Gastroesophageal sphincter (tissue), 3 donors: ENCODE measurements at regions not wholly inside any gene's neighbourhood (a gene's known extent, or its start where the extent isn't known, plus 50 kb on each side); places are given as distances from the start of the nearest gene placed in this dataset.

Source experiments
- EP300 ChIP-seq: sonication (generic); formaldehyde crosslinking; IDR thresholded peaks from one replicate; pipeline ENCODE4 v1.6.1; 2017; ENCODE audit warnings: antibody characterized with exemption, mild to moderate bottlenecking
- POLR2A ChIP-seq, 2 donors: fragments of 450-650 bp; IDR thresholded peaks; one replicate each; pipeline ENCODE4 v1.6.1; 2017; ENCODE audit warnings: antibody characterized with exemption in 2 of 2, mild to moderate bottlenecking in 2 of 2, moderate library complexity in 1 of 2
- POLR2AphosphoS5 ChIP-seq: sonication (generic); formaldehyde crosslinking; IDR thresholded peaks from one replicate; pipeline ENCODE4 v1.6.1; 2017; ENCODE audit warnings: antibody characterized with exemption
- TF ChIP-seq, protein P1 (sequence below), 4 experiments: fragments of 200-600 bp in 2 of 4; fragments of 450-650 bp in 2 of 4; sonication (generic) in 1 of 4; IDR thresholded peaks; one replicate each; pipeline ENCODE4 v1.5.1; 2017 to 2019; ENCODE audit warnings: antibody characterized with exemption in 4 of 4, mild to moderate bottlenecking in 2 of 4, moderate library complexity in 2 of 4

- TF ChIP-seq, protein P1, sequence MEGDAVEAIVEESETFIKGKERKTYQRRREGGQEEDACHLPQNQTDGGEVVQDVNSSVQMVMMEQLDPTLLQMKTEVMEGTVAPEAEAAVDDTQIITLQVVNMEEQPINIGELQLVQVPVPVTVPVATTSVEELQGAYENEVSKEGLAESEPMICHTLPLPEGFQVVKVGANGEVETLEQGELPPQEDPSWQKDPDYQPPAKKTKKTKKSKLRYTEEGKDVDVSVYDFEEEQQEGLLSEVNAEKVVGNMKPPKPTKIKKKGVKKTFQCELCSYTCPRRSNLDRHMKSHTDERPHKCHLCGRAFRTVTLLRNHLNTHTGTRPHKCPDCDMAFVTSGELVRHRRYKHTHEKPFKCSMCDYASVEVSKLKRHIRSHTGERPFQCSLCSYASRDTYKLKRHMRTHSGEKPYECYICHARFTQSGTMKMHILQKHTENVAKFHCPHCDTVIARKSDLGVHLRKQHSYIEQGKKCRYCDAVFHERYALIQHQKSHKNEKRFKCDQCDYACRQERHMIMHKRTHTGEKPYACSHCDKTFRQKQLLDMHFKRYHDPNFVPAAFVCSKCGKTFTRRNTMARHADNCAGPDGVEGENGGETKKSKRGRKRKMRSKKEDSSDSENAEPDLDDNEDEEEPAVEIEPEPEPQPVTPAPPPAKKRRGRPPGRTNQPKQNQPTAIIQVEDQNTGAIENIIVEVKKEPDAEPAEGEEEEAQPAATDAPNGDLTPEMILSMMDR (IDR thresholded peaks at IDR 0.05): no peak
- TF ChIP-seq POLR2A (IDR thresholded peaks at IDR 0.05) (no peak), POLR2AphosphoS5 (no peak), EP300 (no peak)
Observed at GRCh38 chr3:25292595-25292994, 135.5 kb upstream of the RARB start.
